ENCODE measurements at regions not wholly inside any gene's neighbourhood (a gene's known extent, or its start where the extent isn't known, plus 50 kb on each side); places are given as distances from the start of the nearest gene placed in this dataset.

DNA sequence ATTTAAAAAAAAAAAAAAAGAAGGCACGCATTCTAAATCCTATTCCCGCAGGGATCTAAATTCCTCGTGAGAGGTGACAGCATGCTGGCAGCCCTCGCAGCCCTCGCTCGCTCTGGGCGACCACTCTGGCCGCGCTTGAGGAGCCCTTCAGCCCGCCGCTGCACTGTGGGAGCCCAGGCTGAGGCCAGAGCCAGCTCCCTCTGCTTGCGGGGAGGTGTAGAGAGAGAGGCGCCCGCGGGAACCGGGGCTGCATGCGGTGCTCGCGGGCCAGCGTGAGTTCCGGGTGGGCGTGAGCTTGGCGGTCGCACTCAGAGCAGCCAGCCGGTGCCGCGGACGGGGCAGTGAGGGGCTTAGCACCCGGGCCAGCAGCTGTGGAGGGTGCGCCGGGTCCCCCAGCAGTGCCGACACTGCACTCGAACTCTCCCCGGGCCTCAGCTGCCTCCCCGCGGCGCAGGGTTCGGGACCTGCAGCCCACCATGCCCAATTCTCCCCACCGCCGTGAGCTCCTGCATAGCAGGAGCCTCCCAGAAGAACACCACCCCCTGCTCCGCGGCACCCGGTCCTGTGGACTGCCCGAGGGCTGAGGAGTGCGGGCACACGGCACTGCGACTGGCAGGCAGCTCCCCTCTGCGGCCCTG, 553.9 kb downstream of the LMO7 start:
- no peak overlapping the region for H3K4me3 ChIP-seq (ENCODE audit: extremely low read depth in 1 of 4, insufficient read depth in 2 of 4, low read depth in 3 of 4, low read length in 4 of 4)
- H4K91ac ChIP-seq (replicated peaks; ENCODE audit: insufficient read length, low read length) = no peak overlapping the region
- no peak overlapping the region for H3K4ac ChIP-seq (replicated peaks; ENCODE audit: insufficient read length, low read depth, low read length)
- no peak overlapping the region for H3K27ac ChIP-seq (ENCODE audit: low read depth, low read length)
- H3K36me3 ChIP-seq (ENCODE audit: control insufficient read depth in 2 of 4, insufficient read depth in 4 of 4, low read length in 3 of 4) = no peaks in the 10 kb centered on the region
- H3K4me1 ChIP-seq (replicated peaks in 1 of 4; ENCODE audit: control insufficient read depth in 3 of 4, insufficient read depth in 4 of 4, low read length in 3 of 4) = no peaks in the 10 kb centered on the region
- no peak overlapping the region for H2BK20ac ChIP-seq (ENCODE audit: low read length)
- H3K23me2 ChIP-seq (ENCODE audit: low read depth, low read length) = no peaks in the 10 kb centered on the region
- H3K23ac ChIP-seq (ENCODE audit: insufficient read length) = no peak overlapping the region
- no peak overlapping the region for H3K18ac ChIP-seq (ENCODE audit: extremely low read depth, low read length)
- no peak overlapping the region for H4K5ac ChIP-seq (ENCODE audit: insufficient read length, low read depth, low read length)
- H4K20me1 ChIP-seq (replicated peaks in 1 of 2; ENCODE audit: control insufficient read depth in 1 of 2, insufficient read depth in 2 of 2, low read length in 2 of 2) = no peaks in the 10 kb centered on the region
- H3K4me2 ChIP-seq (ENCODE audit: insufficient read depth in 1 of 2, low read depth in 2 of 2, low read length in 2 of 2) = no peak overlapping the region
- H4K8ac ChIP-seq (ENCODE audit: extremely low read depth, insufficient read depth, low read length) = no peak overlapping the region
- FAIRE-seq (no peak), DNase-seq (ENCODE audit: low read depth in 1 of 2, low spot score in 2 of 2) (no peak)
- H3K27me3 ChIP-seq (replicated peaks in 1 of 4; ENCODE audit: control insufficient read depth in 3 of 4, extremely low read depth in 1 of 4, insufficient read depth in 3 of 4, low read length in 3 of 4) = no peaks in the 10 kb centered on the region
- no peak overlapping the region for H3K56ac ChIP-seq (replicated peaks; ENCODE audit: insufficient read length, low read depth, low read length)
- no peaks in the 10 kb centered on the region for H3K79me1 ChIP-seq (ENCODE audit: low read depth, low read length)
- POLR2A ChIA-PET (ENCODE audit: partially characterized antibody) = no interaction called here
- H2BK120ac ChIP-seq (replicated peaks; ENCODE audit: low read depth, low read length) = no peak overlapping the region
- H3K79me2 ChIP-seq (ENCODE audit: control insufficient read depth in 1 of 2, insufficient read depth in 2 of 2, low read length in 2 of 2) = no peaks in the 10 kb centered on the region
- CTCF ChIA-PET (ENCODE audit: partially characterized antibody) = interaction anchor here (0.6 kb wide), 1 partner anchor 918 kb away, joined by 3 read pairs; no protein-coding TSS in a partner anchor
- no peak overlapping the region for H2AK5ac ChIP-seq (ENCODE audit: low read depth, low read length)
- no peak overlapping the region for H2BK5ac ChIP-seq (ENCODE audit: low read depth, low read length)
- 94% methylated on average over 40 of the region's 48 CpGs; no CpG with 5 or more reads in 1 of the 2 experiments for WGBS, 2 experiments (ENCODE audit: extremely low coverage in 1 of 2, insufficient coverage in 1 of 2, insufficient read length in 1 of 2, insufficient replicate concordance in 2 of 2, low coverage in 1 of 2, low lambda C conversion rate in 2 of 2, missing lambda C conversion rate in 1 of 2)
- no peak overlapping the region for H3K9ac ChIP-seq (replicated peaks in 1 of 4; ENCODE audit: extremely low read depth in 1 of 4, low read depth in 3 of 4, low read length in 3 of 4)
- H2BK12ac ChIP-seq (ENCODE audit: low read depth, low read length) = no peak overlapping the region
- no peaks in the 10 kb centered on the region; a peak in 1 of 4 replicates for H3K9me3 ChIP-seq (ENCODE audit: insufficient read depth in 2 of 2, low read depth in 1 of 2, low read length in 1 of 2)
- H2BK15ac ChIP-seq (ENCODE audit: low read length) = no peak overlapping the region
- no peak overlapping the region for H3K14ac ChIP-seq (ENCODE audit: insufficient read length)
- no peak overlapping the region for H2AFZ ChIP-seq (ENCODE audit: low read length)
- TF ChIP-seq SP1 (IDR thresholded peaks at IDR 0.05; ENCODE audit: low read depth, low read length) (no peak), SRF (IDR thresholded peaks at IDR 0.05; ENCODE audit: low read depth, low read length) (no peak), SAP30 (IDR thresholded peaks at IDR 0.05; ENCODE audit: insufficient read depth, insufficient replicate concordance, low read length) (no peak), NANOG (IDR thresholded peaks at IDR 0.05; ENCODE audit: insufficient read depth, low read depth, low read length, poor library complexity, severe bottlenecking) (no peak), MAFK (IDR thresholded peaks at IDR 0.05; ENCODE audit: low read depth, low read length) (no peak), CBX8 (IDR thresholded peaks at IDR 0.05; ENCODE audit: borderline replicate concordance, low read depth, low read length) (no peak), GTF2F1 (IDR thresholded peaks at IDR 0.05; ENCODE audit: borderline replicate concordance, low read depth, low read length) (no peak), RAD21 (IDR thresholded peaks at IDR 0.05 in 1 of 2, conservative IDR thresholded peaks at IDR 0.05 in 1 of 2; ENCODE audit: low read depth in 2 of 2, low read length in 2 of 2) (no peak), TCF12 (IDR thresholded peaks at IDR 0.05; ENCODE audit: low read depth, low read length) (no peak), POU5F1 (IDR thresholded peaks at IDR 0.05; ENCODE audit: low read depth, low read length) (no peak), EGR1 (IDR thresholded peaks at IDR 0.05; ENCODE audit: borderline replicate concordance, low read depth, low read length) (no peak)
- TF ChIP-seq, protein P1, sequence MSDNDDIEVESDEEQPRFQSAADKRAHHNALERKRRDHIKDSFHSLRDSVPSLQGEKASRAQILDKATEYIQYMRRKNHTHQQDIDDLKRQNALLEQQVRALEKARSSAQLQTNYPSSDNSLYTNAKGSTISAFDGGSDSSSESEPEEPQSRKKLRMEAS (IDR thresholded peaks at IDR 0.05) = no peak

All from H1 (cell line).